SHP77 (cell line): ENCODE measurements at regions not wholly inside any gene's neighbourhood (a gene's known extent, or its start where the extent isn't known, plus 50 kb on each side); places are given as distances from the start of the nearest gene placed in this dataset.
"Not testable (repeated sequence)": the region's sequence is repeated elsewhere in the genome, so short reads cannot be mapped to it uniquely, and the experiment has no call there.

Source experiments
- DNase-seq, 2 experiments: peaks; one replicate each; lab custom pipeline; 2025; lab: John Stamatoyannopoulos, UW

DNA sequence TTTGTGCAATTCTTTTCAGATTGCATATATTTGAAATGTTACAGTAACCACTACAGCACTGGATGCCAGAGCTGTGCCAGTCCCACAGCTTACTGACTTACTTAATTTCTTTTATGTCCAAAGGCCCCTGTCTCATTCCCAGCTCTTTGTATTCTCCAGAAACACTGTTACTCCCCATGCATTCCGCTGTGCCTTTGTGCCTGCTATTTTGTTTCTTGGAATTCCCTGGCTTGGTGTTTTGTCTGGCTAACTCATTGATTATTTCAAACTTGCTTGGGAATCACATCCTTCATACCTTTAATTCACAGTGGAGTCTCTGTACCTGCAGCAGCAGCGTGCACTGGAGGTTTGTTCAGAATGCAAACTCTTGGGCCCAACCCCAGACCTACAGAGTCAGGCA lies 601.9 kb upstream of the DDX18 start:
- DNase-seq: no peak

DNA sequence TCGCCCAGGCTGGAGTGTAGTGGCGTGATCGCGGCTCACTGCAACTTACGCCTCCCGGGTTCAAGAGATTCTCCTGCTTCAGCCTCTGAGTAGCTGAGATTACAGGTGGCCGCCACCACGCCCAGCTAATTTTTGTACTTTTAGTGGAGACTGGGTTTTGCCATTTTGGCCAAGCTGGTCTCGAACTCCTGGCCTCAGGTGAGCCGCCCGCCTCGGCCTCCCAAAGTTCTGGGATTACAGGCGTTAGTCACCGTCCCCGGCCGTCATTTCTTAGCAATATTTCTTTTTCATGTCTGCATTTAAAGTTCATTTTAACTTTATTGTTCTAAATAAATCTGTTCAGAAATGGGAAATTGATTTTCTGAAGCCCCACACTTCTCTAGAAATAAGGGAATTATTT lies 597.3 kb upstream of the DDX18 start:
- DNase-seq: no peak

DNA sequence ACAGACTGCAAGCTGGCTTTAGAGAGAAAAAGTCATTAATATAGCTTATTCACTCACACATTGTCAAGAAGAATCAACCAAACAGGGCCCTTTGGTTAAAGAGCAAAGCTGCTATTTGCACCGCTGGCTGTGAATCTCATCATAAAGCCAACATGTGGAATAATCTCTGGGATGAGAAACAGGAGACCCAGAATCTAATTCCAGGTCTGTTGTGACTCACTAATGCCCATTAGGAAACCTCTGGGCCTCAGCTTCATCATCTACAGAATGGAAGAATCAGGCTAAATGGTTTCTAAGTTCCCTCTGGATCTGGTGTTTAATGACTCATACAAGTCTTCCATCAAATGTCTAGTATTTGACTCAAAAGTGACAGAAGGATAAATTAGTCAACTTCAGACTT lies 591.7 kb upstream of the DDX18 start:
- no peak for DNase-seq

DNA sequence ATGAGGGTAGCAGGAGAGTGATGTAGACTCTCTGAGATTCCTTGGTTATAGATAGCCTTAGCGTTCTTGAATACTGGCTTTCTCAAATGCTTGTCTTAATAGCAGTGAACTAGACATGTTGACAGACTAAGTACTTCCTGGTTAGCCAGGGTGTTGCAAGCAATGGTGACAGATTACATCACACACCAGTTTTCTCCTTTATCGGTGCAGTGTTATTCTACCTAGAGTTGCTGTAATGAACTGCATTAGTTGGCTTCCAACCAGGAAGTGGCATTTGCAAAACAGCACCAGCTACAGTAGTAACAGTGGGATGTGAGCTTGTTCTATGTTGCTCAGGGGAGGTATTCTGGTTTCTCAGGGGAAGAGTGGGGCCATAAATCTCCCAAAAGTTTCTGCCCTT lies 582.2 kb upstream of the DDX18 start:
- no peak for DNase-seq

DNA sequence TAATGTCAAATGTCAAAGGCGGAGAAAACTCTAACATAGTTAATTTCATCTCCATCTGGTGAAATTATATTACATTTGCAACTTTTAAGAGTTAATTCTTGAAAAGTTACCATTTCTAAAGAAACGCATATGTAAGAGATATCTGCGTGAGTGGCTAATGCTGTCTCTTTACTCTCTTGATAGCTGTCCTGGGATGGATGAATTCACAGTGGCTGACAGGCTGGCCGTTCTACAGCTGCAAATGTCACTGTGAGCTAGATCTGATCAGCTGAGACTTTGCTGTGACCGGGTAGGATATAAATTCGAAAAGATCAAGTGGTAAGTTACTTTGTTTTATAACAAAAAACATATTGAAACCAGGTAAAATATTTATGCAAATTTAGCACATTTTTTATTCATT lies 557.1 kb upstream of the DDX18 start:
- no peak for DNase-seq

DNA sequence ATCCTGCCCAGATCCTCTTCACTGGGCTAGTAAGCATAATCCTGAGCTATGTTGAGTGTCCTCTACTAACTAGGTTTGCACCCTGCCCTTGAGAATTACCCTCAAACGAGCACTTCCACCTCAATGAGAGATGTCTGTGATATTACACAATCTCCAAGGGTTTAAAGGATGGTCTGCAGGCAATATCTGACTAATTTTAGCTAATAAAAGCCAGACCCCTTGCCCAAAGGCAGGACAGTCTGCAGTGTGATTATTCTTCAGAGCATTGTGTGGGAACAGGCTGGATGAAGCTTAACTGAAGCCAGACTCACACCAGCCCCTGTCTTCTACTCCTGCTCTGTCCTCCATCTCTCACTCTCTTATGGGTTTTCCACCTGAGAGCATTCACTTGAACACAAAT lies 544.9 kb upstream of the DDX18 start:
- no peak for DNase-seq

DNA sequence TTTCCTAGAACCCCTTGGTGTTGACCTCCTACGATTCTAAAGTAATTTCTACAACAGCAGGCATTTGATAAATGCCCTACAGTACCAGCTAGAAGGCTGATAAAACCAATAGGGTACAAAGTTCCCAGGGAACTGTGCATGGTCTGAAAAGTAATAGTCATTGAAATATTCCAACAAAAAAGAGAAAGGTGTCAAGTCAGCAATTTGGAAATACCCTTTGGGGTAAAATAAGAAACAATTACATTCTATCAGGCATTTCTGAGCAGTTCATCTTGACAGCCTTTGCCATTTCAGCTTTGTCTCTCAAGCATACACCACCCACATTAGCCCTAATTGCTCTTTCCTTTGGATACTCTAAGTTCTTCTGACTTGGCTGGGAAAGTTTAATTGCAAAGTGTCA lies 542.9 kb upstream of the DDX18 start:
- DNase-seq: no peak

DNA sequence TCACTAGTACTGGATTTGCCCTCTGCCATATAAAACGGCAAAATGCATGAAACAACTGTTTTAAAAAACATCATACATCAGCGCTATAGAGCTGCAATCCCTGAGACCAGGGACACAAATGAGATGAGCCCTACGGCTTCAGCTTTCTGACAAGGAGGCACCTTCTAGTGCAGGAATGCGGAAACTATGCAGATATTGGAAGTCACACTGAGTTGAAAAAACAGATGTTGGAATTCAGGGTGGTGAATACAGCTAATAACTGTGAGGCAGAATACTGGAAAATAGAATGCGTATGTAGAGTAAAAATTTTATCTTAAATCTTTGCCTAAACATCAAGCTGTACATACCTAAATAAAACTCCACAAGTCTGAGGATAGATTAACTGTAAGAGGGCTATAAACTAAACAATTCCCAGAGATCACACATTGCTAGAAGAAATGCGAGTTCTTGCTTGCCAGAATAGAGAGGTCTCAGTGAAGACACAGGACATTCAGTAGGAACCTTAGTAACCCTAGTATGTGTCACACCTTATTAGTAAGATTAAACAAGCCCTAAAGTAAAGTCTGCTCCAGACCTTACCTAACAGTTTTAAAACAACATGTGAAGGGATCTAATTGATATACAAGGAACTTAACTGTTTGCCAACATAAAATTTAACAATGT lies 541.4 kb upstream of the DDX18 start:
- no peak for DNase-seq

DNA sequence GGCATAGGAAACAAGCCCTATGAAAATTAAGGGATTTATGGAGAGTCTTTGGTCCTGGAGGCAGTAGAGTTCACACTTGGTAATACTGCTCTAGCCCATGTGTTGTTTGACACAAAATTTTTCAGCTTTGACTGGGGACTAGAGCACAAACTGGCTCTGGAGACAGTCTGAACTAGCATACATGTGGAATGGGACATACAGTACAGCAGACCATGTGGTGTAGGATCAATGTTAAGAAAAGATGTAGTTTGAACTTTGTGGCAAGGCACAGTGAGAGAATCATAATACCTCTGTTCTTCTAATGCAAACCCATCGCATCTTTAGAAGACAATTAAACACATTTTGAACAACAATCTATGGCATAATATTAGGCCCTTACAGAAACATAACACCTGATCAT lies 521.5 kb upstream of the DDX18 start:
- no peak for DNase-seq

DNA sequence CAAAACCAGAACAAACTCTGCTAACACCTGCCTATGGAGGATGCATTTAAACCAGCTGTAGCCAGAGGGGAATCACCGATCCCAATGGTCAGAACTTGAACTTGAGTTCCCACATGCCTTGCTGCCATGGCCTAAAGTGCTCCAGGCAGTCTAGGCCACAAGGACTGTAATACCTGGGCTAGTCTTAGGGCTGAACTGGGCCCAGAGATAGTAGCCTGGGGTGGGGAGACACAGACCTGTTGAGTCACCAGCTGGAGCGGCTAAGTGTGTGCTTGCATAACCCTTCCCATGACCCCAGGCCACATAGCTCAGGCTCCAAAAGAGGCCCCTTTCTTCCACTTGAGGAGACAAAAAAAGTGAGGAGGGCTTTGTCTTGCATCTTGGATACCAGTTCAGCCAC lies 515.0 kb upstream of the DDX18 start:
- DNase-seq: no peak

DNA sequence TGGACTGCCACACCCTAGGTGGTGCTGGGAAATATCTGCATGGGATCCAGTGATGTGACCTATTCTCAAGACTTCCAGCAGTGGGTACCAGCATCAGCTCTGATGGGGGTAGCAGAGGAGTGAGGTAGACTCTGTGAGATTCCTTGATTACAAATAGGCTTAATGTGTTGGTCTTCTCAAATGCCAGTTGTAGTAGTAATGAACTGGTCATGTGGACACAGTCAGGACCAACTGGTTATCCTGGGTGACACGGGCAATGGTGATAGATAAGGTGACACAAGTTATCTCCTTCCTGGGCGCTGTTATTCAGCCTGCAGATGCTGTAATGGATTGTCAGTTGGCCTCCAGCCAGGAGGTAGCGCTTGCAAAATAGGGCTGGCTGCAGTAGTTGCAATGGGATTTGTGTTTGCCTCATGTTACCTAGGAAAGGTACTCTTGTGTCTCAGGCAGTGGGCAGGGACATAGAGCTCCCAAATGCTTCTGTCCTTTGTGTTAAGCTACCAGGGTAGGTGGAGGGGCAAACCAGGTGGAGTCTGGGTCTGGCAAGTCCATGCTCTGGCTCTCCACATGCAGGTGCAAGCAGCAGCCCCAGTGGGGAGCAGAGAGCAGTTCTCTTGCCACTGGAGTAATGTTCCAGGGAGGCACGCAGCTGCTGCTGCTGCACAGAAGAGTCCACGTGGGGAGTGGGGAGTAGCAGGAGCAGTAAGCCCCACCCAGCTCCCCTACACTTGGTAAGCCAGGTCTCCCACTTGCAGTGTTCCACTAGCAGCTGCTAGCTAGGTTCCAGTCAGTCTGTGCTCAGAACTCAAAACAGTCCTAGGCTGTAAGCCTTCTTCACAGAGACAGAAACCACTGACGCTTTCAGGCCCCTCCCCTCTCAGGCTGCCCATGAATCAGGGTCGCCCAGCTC lies 505.4 kb upstream of the DDX18 start:
- peak; percentile 5 to 12 for DNase-seq

DNA sequence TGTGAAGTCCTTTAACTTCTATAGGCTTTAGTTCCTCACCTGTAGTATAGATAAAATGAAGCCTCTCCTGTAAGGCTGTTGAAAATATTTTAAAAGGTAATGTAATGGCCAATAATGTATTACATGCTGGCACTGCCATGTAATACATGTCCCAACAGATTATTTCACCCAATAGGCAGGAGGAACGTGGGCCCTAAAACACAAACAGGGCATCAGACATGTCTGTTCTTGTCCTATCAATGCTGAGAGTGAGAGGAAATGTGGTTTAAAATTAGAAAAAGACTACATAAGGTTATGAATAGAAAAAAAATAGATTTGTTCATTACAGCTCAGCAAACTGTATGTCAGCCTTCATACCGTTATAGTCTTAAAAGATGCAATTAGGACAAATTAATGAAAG lies 492.7 kb upstream of the DDX18 start:
- DNase-seq: no peak

DNA sequence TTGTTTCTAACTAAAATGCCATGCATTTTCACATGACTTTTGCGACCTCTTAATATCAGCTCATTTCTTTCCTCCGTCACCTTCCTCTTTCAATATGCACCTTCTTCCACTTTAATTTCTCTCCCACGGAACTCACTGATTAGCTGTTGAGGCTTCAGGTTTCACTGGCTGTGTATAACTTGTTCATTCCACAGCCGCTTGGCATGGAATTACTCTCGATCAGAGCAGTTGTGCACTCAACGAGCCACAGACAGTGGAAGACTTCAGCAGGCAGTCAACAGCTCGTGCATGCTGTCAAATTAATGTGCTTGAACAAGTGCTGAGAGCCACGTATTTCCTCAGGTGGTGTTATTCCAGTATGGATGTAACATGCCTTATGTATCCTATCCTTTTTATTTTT lies 491.2 kb upstream of the DDX18 start:
- no peak for DNase-seq

DNA sequence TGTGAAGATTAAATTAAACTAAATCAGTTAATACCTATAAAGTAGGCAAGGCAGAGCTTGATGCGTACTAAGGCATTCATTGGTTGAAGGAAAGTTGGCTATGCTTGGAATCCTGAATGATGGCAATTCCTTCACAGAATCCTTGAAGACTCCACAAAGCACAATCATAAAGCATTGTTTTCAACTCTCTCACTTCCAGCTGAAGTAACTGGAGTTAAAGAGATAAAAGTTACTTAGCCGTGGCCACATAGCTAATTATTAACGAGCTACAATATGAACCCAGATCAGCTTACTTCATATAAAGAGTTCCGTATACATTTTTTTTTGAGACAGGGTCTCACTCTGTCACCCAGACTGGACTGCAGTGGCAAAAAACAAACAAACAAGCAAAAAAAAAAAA lies 483.9 kb upstream of the DDX18 start:
- DNase-seq: no peak

DNA sequence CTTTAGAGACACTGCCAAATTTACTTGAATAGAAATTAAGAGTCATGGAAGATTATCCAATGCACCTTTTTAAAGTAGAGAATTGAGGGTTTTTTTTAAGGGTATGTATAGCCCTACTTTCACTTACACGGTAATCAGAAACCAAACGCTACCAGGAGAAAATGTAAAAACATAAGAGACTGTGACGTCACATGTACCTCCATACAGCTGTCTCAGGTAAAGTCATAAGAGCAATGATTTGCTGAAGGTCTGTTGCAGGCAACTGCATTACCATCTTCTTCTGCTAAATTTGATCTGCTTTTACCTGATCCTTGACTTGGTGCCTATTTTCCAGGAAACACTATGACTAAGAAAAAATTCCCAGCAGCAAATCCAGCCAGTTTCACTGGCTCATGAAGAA lies 478.5 kb upstream of the DDX18 start:
- DNase-seq: no peak

DNA sequence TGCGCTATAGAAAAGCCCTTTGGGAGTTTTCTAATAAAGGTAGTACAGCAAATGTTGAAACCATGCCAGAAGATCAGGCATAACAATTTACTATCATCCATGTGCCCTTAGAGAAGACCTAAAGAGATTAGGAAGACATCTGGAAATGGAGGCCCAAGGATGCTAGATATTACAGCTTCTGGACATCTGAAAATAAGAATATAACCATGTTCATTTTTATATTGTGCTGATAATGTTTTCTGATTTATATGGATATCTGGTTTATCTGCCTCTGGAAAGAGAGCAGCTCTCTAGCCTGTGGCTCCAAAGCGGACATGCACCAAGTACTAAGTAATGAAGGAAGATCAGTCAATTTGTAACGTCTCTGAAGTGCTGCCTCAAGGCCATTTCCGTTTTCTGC lies 478.0 kb upstream of the DDX18 start:
- DNase-seq: no peak

DNA sequence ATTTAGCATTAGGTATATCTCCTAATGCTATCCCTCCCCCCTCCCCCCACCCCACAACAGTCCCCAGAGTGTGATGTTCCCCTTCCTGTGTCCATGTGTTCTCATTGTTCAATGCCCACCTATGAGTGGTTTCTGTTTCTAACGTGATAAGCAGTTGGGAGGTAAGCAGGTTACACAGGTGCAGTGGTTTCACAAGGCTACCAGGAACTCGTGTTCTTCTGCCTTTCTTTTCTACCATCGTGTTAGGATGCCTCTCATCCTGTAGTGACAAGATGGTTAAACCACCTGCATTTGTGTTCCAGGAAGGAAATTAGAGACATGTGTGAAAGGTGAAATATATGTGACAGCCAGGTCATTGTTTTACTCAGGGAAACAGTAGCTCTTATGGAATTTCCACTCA lies 476.5 kb upstream of the DDX18 start:
- DNase-seq: not testable (repeated sequence)

DNA sequence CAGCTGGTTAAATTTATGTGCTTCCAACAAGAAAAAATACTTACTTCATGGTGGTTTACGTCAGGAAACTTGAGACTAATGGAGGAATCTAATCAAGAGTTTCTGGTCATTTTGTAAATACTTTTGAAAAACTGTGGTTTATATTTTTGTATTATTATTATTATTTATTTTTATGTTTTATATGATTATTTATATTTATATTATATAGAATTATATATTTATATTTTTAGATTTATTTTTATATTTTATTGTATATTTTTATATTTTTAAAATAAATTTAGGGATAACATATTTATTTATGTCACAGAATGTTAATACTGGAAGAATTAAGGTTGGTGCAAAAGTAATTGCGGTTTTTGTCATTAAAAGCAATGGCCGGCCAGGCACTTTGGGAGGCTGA lies 474.5 kb upstream of the DDX18 start:
- no peak for DNase-seq

DNA sequence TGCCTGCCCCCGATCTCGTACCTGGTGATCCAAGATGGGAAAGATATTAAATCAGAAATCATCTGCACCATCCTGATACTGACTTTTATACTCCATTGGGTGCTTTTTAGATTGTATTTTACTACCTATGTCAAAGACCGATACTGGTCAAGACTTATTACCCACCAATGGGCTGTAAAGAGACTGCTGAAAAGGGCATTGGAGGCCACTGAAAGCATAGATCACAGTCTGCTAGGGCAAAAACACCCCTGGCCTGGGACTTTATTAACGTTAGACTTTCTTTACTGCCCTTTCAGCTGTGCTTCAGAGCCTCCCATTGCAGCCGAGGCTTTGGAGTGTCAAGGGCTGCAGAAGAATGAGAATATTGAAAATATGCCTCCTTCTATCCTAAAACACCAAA lies 472.8 kb upstream of the DDX18 start:
- no peak for DNase-seq

DNA sequence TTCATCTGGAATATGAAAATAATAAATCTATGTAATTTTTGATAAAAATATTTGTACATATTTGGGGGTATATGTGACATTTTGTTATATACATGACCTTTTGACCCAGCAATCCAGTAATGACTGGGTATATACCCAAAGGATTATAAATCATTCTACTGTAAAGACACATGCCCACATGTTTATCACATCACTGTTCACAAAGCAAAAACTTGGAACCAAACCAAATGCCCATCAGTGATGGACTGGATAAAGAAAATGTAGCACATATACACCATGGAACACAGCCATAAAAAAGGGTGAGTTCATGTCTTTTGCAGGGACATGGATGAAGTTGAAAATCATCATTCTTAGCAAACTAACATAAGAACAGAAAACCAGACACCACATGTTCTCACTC lies 472.1 kb upstream of the DDX18 start:
- no peak for DNase-seq

DNA sequence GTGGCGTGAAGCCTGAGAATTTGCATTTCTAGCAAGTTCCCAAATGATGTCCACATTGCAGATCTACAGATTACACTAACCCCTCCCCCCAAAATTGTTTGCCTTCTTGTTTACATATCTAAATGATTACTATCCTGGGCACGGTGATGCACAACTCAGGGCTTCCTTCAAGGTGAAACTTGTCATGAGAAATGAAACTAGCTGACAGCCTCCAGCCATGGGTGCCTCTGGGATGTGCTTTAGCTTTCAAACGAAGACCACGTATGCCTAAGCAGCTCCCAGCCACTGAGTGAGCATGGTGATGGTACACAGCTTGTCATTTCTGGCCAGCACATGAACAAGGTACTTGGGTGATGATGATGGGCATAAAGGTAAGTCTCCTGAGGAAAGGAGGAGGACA lies 464.8 kb upstream of the DDX18 start:
- DNase-seq: no peak

DNA sequence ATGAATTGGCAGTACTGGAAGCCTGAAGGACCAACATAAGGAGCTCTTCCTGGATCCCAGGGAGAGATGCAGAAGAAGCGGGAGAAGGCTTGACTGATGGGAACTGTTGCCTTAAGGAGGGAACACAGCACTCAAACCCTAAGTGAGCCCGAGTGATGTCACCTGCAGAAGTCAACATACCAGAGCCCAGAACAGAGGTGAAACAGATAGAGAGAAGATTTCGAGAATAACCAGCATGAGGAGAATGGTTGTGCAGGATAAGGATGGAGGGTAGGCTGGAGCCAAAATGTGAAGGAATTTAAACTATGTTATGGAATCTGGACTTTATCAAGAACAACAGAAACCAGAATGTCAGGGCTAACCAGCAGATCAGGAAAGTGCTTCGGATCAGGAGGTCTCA lies 463.1 kb upstream of the DDX18 start:
- DNase-seq: no peak

DNA sequence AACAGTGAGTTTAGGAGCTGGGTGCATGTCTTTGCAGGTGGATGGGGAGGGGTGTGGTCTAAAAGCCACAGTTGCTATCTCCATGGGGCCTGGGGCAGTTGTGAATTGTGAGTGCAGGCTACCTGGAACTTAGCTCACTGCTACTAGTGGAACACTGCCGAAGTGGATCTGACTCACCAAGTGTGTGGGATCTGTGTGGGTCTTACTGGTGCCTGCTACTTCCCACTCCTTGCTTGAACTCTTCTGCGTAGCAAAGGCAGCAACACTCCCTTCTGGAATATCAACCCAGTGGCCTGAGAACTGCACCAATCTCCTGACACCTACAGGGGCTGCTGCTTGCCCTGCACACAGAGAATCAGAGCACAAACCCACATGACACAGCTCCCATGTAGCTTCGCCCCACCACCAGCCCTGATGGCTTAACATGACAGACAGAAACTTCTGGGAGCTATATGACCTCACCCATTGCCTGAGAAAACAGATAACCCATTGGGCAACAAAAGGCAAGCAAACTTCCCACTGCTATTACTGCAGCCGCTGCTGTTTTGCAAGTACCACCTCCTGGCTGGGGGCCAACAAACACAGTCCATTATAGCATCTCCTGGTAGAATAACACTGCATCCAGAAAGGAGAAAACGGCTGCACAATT lies 455.1 kb upstream of the DDX18 start:
- DNase-seq: peak; percentile 53 to 61
